ENCODE measurements at regions not wholly inside any gene's neighbourhood (a gene's known extent, or its start where the extent isn't known, plus 50 kb on each side); places are given as distances from the start of the nearest gene placed in this dataset.

DNA sequence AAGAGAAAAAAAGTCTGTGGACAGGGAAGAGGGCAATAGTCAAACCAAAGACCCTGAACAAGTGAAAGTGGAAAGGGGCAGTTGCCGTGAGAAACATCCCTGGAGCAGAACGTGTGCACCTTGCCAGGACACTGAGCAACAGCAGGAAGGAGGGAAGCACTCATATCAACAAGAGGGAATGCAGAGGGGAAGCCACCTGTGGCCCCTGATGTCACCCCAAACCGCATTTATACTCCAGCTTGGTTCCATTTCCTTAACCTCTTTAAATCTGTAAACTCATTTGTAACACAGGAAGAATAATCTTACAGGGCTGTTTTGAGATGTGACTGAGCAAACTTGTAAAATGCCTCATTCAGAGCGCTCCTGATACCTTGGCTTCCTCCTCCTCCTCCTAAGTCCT, 698.8 kb downstream of the DIAPH3 start:
- TF ChIP-seq, protein P1, sequence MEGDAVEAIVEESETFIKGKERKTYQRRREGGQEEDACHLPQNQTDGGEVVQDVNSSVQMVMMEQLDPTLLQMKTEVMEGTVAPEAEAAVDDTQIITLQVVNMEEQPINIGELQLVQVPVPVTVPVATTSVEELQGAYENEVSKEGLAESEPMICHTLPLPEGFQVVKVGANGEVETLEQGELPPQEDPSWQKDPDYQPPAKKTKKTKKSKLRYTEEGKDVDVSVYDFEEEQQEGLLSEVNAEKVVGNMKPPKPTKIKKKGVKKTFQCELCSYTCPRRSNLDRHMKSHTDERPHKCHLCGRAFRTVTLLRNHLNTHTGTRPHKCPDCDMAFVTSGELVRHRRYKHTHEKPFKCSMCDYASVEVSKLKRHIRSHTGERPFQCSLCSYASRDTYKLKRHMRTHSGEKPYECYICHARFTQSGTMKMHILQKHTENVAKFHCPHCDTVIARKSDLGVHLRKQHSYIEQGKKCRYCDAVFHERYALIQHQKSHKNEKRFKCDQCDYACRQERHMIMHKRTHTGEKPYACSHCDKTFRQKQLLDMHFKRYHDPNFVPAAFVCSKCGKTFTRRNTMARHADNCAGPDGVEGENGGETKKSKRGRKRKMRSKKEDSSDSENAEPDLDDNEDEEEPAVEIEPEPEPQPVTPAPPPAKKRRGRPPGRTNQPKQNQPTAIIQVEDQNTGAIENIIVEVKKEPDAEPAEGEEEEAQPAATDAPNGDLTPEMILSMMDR (conservative IDR thresholded peaks at IDR 0.05; ENCODE audit: low read length) = no peak
- TF ChIP-seq EZH2phosphoT487 (IDR thresholded peaks at IDR 0.05; ENCODE audit: borderline replicate concordance) = no peak
